ENCODE measurements at regions not wholly inside any gene's neighbourhood (a gene's known extent, or its start where the extent isn't known, plus 50 kb on each side); places are given as distances from the start of the nearest gene placed in this dataset.
"Not testable (repeated sequence)": the region's sequence is repeated elsewhere in the genome, so short reads cannot be mapped to it uniquely, and the experiment has no call there.

DNA sequence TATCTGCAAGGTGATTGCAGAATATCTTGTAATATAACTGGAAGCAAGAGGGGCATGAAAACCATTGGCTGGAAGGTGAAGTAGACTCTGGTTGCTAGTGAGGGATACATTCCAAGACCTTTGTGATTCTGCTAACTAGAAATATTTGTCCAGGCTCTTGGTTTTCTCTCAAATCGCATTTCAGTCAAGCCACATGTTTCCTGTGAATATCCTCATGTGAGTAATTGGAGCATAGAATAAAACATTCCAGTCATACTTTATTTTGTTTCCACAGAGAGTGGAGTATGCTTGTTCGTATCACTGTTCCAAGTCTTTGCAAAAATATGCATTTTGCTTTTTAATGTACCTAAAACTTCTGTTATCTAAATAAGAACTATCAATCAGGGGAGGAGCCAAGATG lies 850.0 kb downstream of the EPHA3 start:
- Histone ChIP-seq H3K4me2 (no peak overlapping the region), H3K27ac (no peak overlapping the region), H3K4me1 (no peaks in the 10 kb centered on the region), H4K20me1 (ENCODE audit: low read depth) (no peaks in the 10 kb centered on the region), H2AFZ (replicated peaks) (peak overlapping the region; percentile 26), H3K36me3 (no peaks in the 10 kb centered on the region), H3K9me3 (ENCODE audit: low read depth) (no peaks in the 10 kb centered on the region), H3F3A (ENCODE audit: low read depth) (no peaks in the 10 kb centered on the region), H3K79me2 (ENCODE audit: low read depth) (no peaks in the 10 kb centered on the region), H3K27me3 (no peaks in the 10 kb centered on the region), H3K9ac (no peak overlapping the region), H3K4me3 (no peak overlapping the region)
- DNase-seq (ENCODE audit: low spot score) = no peak
- Mint-ChIP-seq H3K36me3 (no peaks in the 10 kb centered on the region), H3K27ac (no peak overlapping the region), H3K4me1 (peaks cover 12% of the 10 kb centered on the region), H3K27me3 (ENCODE audit: insufficient read depth, low read depth) (no peaks in the 10 kb centered on the region), H3K9me3 (peaks cover 3% of the 10 kb centered on the region), H3K4me3 (no peak overlapping the region)
- no peak for TF ChIP-seq CTCF (IDR thresholded peaks at IDR 0.05)
- no peak for TF ChIP-seq EZH2 (IDR thresholded peaks at IDR 0.05)
- no peak for TF ChIP-seq EZH2phosphoT487 (IDR thresholded peaks at IDR 0.05)

GRCh38 chr3:89958163-89958562 lies 850.7 kb downstream of the EPHA3 start:
- H3K4me3 ChIP-seq; H3K36me3 ChIP-seq; H3K27me3 Mint-ChIP-seq (ENCODE audit: insufficient read depth, low read depth); H3F3A ChIP-seq (ENCODE audit: low read depth); H3K79me2 ChIP-seq (ENCODE audit: low read depth); H3K4me2 ChIP-seq; H3K27ac Mint-ChIP-seq; H3K4me1 ChIP-seq; H3K36me3 Mint-ChIP-seq; H3K9ac ChIP-seq; H3K27me3 ChIP-seq; H3K9me3 ChIP-seq (ENCODE audit: low read depth); DNase-seq (ENCODE audit: low spot score); H3K9me3 Mint-ChIP-seq; H4K20me1 ChIP-seq (ENCODE audit: low read depth); H3K4me3 Mint-ChIP-seq; H3K27ac ChIP-seq: not testable (repeated sequence)
- peak overlapping the region; percentile 68 for H2AFZ ChIP-seq (replicated peaks)
- TF ChIP-seq CTCF (IDR thresholded peaks at IDR 0.05) = peak; percentile 18
- peaks cover 12% of the 10 kb centered on the region for H3K4me1 Mint-ChIP-seq

DNA sequence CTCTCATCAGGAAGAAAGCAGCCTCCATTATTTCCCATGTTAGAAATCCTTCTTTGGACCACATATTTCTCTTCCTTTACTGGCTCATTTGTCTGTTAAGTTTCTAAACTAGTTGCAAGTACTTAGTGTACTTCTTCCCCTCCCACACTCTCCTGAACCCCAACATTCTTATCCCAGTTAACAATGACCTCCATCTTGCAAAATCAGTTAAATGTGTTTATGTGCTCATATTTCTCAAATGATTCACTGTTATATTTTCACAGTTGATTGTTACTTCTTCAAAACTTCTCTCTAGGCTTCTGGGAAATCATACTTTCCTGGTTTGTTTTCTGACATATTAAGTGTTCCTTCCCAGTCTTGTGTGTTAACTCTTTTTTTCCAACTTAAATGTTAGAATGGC lies 856.9 kb downstream of the EPHA3 start:
- no peak overlapping the region for H3K4me2 ChIP-seq
- Mint-ChIP-seq H3K27me3 (ENCODE audit: insufficient read depth, low read depth) (no peaks in the 10 kb centered on the region), H3K36me3 (no peaks in the 10 kb centered on the region), H3K4me1 (no peaks in the 10 kb centered on the region), H3K27ac (no peak overlapping the region), H3K9me3 (peaks cover 5% of the 10 kb centered on the region), H3K4me3 (no peak overlapping the region)
- no peaks in the 10 kb centered on the region for H3K79me2 ChIP-seq (ENCODE audit: low read depth)
- no peaks in the 10 kb centered on the region for H3K4me1 ChIP-seq
- no peak overlapping the region for H2AFZ ChIP-seq (replicated peaks)
- TF ChIP-seq EZH2phosphoT487 (IDR thresholded peaks at IDR 0.05) (no peak), CTCF (IDR thresholded peaks at IDR 0.05) (no peak), EZH2 (IDR thresholded peaks at IDR 0.05) (no peak)
- no peaks in the 10 kb centered on the region for H4K20me1 ChIP-seq (ENCODE audit: low read depth)
- no peak overlapping the region for H3K4me3 ChIP-seq
- H3K9ac ChIP-seq = no peak overlapping the region
- H3K9me3 ChIP-seq (ENCODE audit: low read depth) = no peaks in the 10 kb centered on the region
- no peaks in the 10 kb centered on the region for H3K27me3 ChIP-seq
- no peak for DNase-seq (ENCODE audit: low spot score)
- no peaks in the 10 kb centered on the region for H3K36me3 ChIP-seq
- H3K27ac ChIP-seq = no peak overlapping the region
- H3F3A ChIP-seq (ENCODE audit: low read depth) = no peaks in the 10 kb centered on the region

Measured in neural progenitor cell (in vitro differentiated cells).